ENCODE measurements at regions not wholly inside any gene's neighbourhood (a gene's known extent, or its start where the extent isn't known, plus 50 kb on each side); places are given as distances from the start of the nearest gene placed in this dataset.

GRCh38 chr10:128884033-128884425 lies 583.0 kb upstream of the MGMT start:
- no peak for TF ChIP-seq CTCF (IDR thresholded peaks at IDR 0.05; ENCODE audit: insufficient read depth, low read length, severe bottlenecking)
- H3K4me3 ChIP-seq (ENCODE audit: low read depth, low read length): no peak overlapping the region
- DNase-seq (ENCODE audit: low read depth) (no peak), FAIRE-seq (no peak)
- H3K27me3 ChIP-seq (ENCODE audit: control insufficient read depth, insufficient read depth, low read length): no peaks in the 10 kb centered on the region
- H3K36me3 ChIP-seq (ENCODE audit: control insufficient read depth, insufficient read depth, low read length): no peaks in the 10 kb centered on the region

- no peak overlapping the region for H3K4me3 ChIP-seq (ENCODE audit: low read depth, low read length)
- TF ChIP-seq CTCF (IDR thresholded peaks at IDR 0.05; ENCODE audit: insufficient read depth, low read length, severe bottlenecking): no peak
- H3K36me3 ChIP-seq (ENCODE audit: control insufficient read depth, insufficient read depth, low read length): no peaks in the 10 kb centered on the region
- DNase-seq (ENCODE audit: low read depth): no peak
- H3K27me3 ChIP-seq (ENCODE audit: control insufficient read depth, insufficient read depth, low read length): no peaks in the 10 kb centered on the region
- FAIRE-seq: no peak
Observed at GRCh38 chr10:128884496-128885072, 582.5 kb upstream of the MGMT start.

- H3K4me3 ChIP-seq (ENCODE audit: low read depth, low read length): no peak overlapping the region
- no peaks in the 10 kb centered on the region for H3K27me3 ChIP-seq (ENCODE audit: control insufficient read depth, insufficient read depth, low read length)
- H3K36me3 ChIP-seq (ENCODE audit: control insufficient read depth, insufficient read depth, low read length): no peaks in the 10 kb centered on the region
- TF ChIP-seq CTCF (IDR thresholded peaks at IDR 0.05; ENCODE audit: insufficient read depth, low read length, severe bottlenecking): no peak
- FAIRE-seq (peak; percentile 50), DNase-seq (ENCODE audit: low read depth) (no peak)
Observed at GRCh38 chr10:128885573-128886555, 581.2 kb upstream of the MGMT start.

- FAIRE-seq (no peak), DNase-seq (ENCODE audit: low read depth) (no peak)
- no peak for TF ChIP-seq CTCF (IDR thresholded peaks at IDR 0.05; ENCODE audit: insufficient read depth, low read length, severe bottlenecking)
- Histone ChIP-seq H3K4me3 (ENCODE audit: low read depth, low read length) (no peak overlapping the region), H3K36me3 (ENCODE audit: control insufficient read depth, insufficient read depth, low read length) (no peaks in the 10 kb centered on the region), H3K27me3 (ENCODE audit: control insufficient read depth, insufficient read depth, low read length) (no peaks in the 10 kb centered on the region)
Observed at GRCh38 chr10:128887856-128888255, 579.2 kb upstream of the MGMT start.

- FAIRE-seq (peak; percentile 47), DNase-seq (ENCODE audit: low read depth) (no peak)
- H3K27me3 ChIP-seq (ENCODE audit: control insufficient read depth, insufficient read depth, low read length): no peaks in the 10 kb centered on the region
- TF ChIP-seq CTCF (IDR thresholded peaks at IDR 0.05; ENCODE audit: insufficient read depth, low read length, severe bottlenecking): no peak
- H3K4me3 ChIP-seq (ENCODE audit: low read depth, low read length): no peak overlapping the region
- no peaks in the 10 kb centered on the region for H3K36me3 ChIP-seq (ENCODE audit: control insufficient read depth, insufficient read depth, low read length)
Observed at GRCh38 chr10:128892005-128892404, 575.0 kb upstream of the MGMT start.

Measured in bronchial epithelial cell (primary cell).